ENCODE measurements at regions not wholly inside any gene's neighbourhood (a gene's known extent, or its start where the extent isn't known, plus 50 kb on each side); places are given as distances from the start of the nearest gene placed in this dataset.
"Not testable (repeated sequence)": the region's sequence is repeated elsewhere in the genome, so short reads cannot be mapped to it uniquely, and the experiment has no call there.

GRCh38 chrX:40853004-40853815 lies 117.9 kb upstream of the MED14 start:
- H3K27ac ChIP-seq: no peak overlapping the region
- no peak for TF ChIP-seq CTCF (IDR thresholded peaks at IDR 0.05)
- H3K9me3 ChIP-seq: no peaks in the 10 kb centered on the region
- no peaks in the 10 kb centered on the region for H3K36me3 ChIP-seq
- DNase-seq: no peak
- no peaks in the 10 kb centered on the region for H3K4me1 ChIP-seq
- no peak for ATAC-seq
- intact Hi-C loops (cut with DNase I): no loop called here
- peaks cover 0 to 4% of the 10 kb centered on the region in 2 donors for H3K27me3 ChIP-seq
- H3K4me3 ChIP-seq: no peak overlapping the region

- intact Hi-C loops (cut with DNase I): no loop called here
- no peak overlapping the region for H3K4me3 ChIP-seq
- H3K27me3 ChIP-seq: peaks cover 0 to 4% of the 10 kb centered on the region in 2 donors
- ATAC-seq: no peak
- no peak overlapping the region for H3K27ac ChIP-seq
- H3K36me3 ChIP-seq: no peaks in the 10 kb centered on the region
- no peak for DNase-seq
- no peak for TF ChIP-seq CTCF (IDR thresholded peaks at IDR 0.05)
- H3K4me1 ChIP-seq: no peaks in the 10 kb centered on the region
- no peaks in the 10 kb centered on the region for H3K9me3 ChIP-seq
Measured at GRCh38 chrX:40853816-40854123, 118.4 kb upstream of the MED14 start.

GRCh38 chrX:40854242-40854641 lies 118.9 kb upstream of the MED14 start:
- ATAC-seq: no peak
- H3K27me3 ChIP-seq: peaks cover 0 to 4% of the 10 kb centered on the region in 2 donors

GRCh38 chrX:40855411-40855810 lies 120.1 kb upstream of the MED14 start:
- TF ChIP-seq CTCF (IDR thresholded peaks at IDR 0.05): no peak
- no peak for ATAC-seq
- intact Hi-C loops (cut with DNase I): no loop called here
- Histone ChIP-seq H3K27ac (no peak overlapping the region), H3K36me3 (no peaks in the 10 kb centered on the region), H3K27me3 (peaks cover 0 to 4% of the 10 kb centered on the region in 2 donors), H3K4me3 (no peak overlapping the region), H3K4me1 (no peaks in the 10 kb centered on the region), H3K9me3 (no peaks in the 10 kb centered on the region)
- DNase-seq: no peak

More at GRCh38 chrX:40854242-40854641, 118.9 kb upstream of the MED14 start:
- no peaks in the 10 kb centered on the region for H3K4me1 ChIP-seq
- no peak overlapping the region for H3K4me3 ChIP-seq
- DNase-seq: no peak
- H3K9me3 ChIP-seq: no peaks in the 10 kb centered on the region
- H3K36me3 ChIP-seq: no peaks in the 10 kb centered on the region
- H3K27ac ChIP-seq: no peak overlapping the region
- intact Hi-C loops (cut with DNase I): no loop called here
- TF ChIP-seq CTCF (IDR thresholded peaks at IDR 0.05): no peak

GRCh38 chrX:40855932-40856515 lies 120.7 kb upstream of the MED14 start:
- intact Hi-C loops (cut with DNase I): no loop called here
- H3K4me1 ChIP-seq: no peaks in the 10 kb centered on the region
- H3K27ac ChIP-seq: no peak overlapping the region
- no peaks in the 10 kb centered on the region for H3K36me3 ChIP-seq
- no peak for TF ChIP-seq CTCF (IDR thresholded peaks at IDR 0.05)
- no peaks in the 10 kb centered on the region for H3K9me3 ChIP-seq
- H3K4me3 ChIP-seq: no peak overlapping the region
- peaks cover 0 to 4% of the 10 kb centered on the region in 2 donors for H3K27me3 ChIP-seq
- ATAC-seq: no peak
- DNase-seq: no peak

- H3K36me3 ChIP-seq; H3K27ac ChIP-seq; H3K4me3 ChIP-seq; H3K9me3 ChIP-seq; intact Hi-C loops (cut with DNase I); H3K4me1 ChIP-seq; DNase-seq; H3K27me3 ChIP-seq; ATAC-seq: not testable (repeated sequence)
Measured at GRCh38 chrX:40861952-40862554, 126.7 kb upstream of the MED14 start.

GRCh38 chrX:40863260-40863659 lies 127.9 kb upstream of the MED14 start:
- DNase-seq; H3K4me1 ChIP-seq; H3K36me3 ChIP-seq; H3K27ac ChIP-seq; intact Hi-C loops (cut with DNase I); ATAC-seq; H3K27me3 ChIP-seq; H3K4me3 ChIP-seq; H3K9me3 ChIP-seq: not testable (repeated sequence)

Data from left lung (tissue), 4 donors.